ENCODE measurements at regions not wholly inside any gene's neighbourhood (a gene's known extent, or its start where the extent isn't known, plus 50 kb on each side); places are given as distances from the start of the nearest gene placed in this dataset.

DNA sequence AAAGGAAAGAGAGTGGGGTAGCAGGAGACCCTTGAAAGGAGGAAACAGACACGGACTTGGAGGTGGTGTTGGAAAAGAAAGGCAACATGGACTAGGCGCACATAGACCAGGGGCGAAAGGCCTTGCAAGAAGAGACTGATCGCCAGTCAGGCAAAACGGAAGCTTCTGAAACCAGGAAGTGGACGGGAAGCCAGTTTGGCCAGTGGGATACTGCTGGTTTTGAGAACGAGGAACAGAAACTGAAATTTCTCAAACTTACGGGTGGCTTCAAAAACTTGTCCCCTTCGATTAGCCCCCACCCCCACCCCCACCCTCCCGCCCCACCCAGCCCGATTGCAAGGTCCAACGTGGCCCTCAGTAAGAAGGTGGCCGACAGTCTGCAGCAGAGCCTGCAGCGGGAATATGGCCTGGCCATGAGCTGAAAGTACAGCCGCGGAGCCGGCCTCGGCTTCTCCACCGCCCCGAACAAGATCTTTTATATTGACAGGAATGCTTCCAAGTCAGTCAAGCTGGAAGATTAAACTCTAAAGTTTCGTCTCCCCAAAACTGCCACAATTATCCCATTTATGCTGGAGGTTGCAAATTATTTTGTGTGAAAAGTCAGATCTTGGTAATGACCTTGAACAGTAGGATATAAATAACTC lies 364.7 kb downstream of the BCAT1 start:
- Histone ChIP-seq H3K27ac (ENCODE audit: low read depth, low read length) (no peak overlapping the region), H3K36me3 (ENCODE audit: control insufficient read depth, insufficient read depth, low read length) (no peaks in the 10 kb centered on the region), H3K9me3 (ENCODE audit: control insufficient read depth, insufficient read depth, low read length) (no peaks in the 10 kb centered on the region), H3K9ac (ENCODE audit: low read depth, low read length) (no peak overlapping the region), H3K4me1 (ENCODE audit: control insufficient read depth, insufficient read depth, low read length) (no peaks in the 10 kb centered on the region), H3K4me3 (ENCODE audit: low read depth, low read length) (no peak overlapping the region), H3K27me3 (ENCODE audit: control insufficient read depth, insufficient read depth, low read length) (no peaks in the 10 kb centered on the region)

DNA sequence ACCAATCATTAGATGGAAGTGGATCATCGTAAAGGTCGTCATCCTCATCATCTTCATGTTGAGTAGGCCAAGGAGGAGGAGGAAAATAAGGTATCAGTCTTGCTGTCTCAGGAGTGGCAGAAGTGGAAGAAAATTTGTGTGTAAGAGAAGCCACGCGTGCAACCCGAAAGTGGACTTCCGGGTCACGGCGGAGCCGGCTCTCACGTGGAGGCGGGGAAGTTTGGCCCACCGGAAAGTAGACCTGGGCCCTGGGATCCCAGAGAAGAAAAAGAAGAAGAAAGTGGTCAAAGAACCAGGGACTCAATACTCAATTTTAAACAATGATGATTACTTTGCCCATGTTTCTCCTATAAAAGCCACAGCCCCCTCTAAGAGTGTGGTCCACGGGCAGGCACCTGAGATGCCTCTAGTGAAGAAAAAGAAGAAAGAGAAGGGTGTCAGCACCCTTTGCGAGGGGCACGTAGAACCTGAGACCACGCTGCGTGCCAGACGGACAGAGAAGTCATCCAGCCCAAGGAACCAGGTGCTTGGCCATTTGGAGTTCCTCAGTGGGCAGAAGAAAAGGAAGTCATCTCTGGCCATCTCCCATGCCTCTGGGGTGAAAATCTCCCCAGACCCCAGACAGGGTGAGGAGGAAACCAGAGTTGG lies 365.8 kb downstream of the BCAT1 start:
- Histone ChIP-seq H3K36me3 (ENCODE audit: control insufficient read depth, insufficient read depth, low read length) (no peaks in the 10 kb centered on the region), H3K27ac (ENCODE audit: low read depth, low read length) (no peak overlapping the region), H3K9me3 (ENCODE audit: control insufficient read depth, insufficient read depth, low read length) (no peaks in the 10 kb centered on the region), H3K9ac (ENCODE audit: low read depth, low read length) (no peak overlapping the region), H3K27me3 (ENCODE audit: control insufficient read depth, insufficient read depth, low read length) (no peaks in the 10 kb centered on the region), H3K4me1 (ENCODE audit: control insufficient read depth, insufficient read depth, low read length) (peaks cover 6% of the 10 kb centered on the region; the same call in 1 of the 2 replicates), H3K4me3 (ENCODE audit: low read depth, low read length) (no peak overlapping the region)

DNA sequence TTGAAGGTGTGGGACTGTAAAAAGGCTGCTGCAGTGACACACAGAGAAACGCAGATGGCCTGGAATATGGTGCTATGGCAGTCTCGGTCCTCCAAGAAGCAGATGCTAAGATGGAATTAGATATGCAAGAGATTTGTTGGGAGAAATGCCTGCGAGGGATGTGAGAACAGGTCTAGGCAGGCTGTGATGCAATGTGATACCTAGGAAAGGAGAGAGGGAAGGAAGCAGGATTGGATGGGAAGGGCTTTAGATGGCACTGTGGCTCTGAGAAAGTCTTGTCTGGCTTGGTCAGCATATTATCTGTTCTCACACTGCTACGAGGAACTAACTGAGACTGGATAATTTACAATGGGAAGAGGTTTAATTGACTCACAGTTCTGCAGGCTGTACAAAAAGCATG lies 374.4 kb downstream of the BCAT1 start:
- no peaks in the 10 kb centered on the region for H3K36me3 ChIP-seq (ENCODE audit: control insufficient read depth, insufficient read depth, low read length)
- H3K9ac ChIP-seq (ENCODE audit: low read depth, low read length): no peak overlapping the region
- H3K4me3 ChIP-seq (ENCODE audit: low read depth, low read length): no peak overlapping the region
- no peaks in the 10 kb centered on the region for H3K27me3 ChIP-seq (ENCODE audit: control insufficient read depth, insufficient read depth, low read length)
- H3K9me3 ChIP-seq (ENCODE audit: control insufficient read depth, insufficient read depth, low read length): no peaks in the 10 kb centered on the region
- no peak overlapping the region for H3K27ac ChIP-seq (ENCODE audit: low read depth, low read length)
- peaks cover 7% of the 10 kb centered on the region; the same call in 1 of the 2 replicates for H3K4me1 ChIP-seq (ENCODE audit: control insufficient read depth, insufficient read depth, low read length)

DNA sequence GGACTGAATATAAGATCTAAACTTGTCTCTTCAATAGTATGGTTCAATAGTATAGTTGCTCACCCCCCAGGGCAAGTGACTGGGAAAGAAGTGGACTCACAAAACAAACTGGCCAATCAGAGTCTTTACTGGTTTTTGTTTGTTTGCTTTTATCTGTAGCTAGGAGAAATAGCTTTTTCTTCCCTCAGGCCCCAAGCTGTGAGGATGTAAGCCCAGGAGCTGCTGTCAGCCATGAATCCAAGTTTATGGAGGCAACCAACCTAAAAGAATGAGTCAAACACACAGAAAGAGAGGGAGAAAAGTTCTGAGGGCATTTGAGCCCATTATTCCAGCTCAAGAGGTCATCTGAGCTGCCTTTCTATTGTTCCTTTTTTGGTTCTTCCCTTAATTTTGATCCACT lies 375.3 kb downstream of the BCAT1 start:
- no peak overlapping the region for H3K9ac ChIP-seq (ENCODE audit: low read depth, low read length)
- H3K27ac ChIP-seq (ENCODE audit: low read depth, low read length): no peak overlapping the region
- no peaks in the 10 kb centered on the region for H3K9me3 ChIP-seq (ENCODE audit: control insufficient read depth, insufficient read depth, low read length)
- H3K4me1 ChIP-seq (ENCODE audit: control insufficient read depth, insufficient read depth, low read length): peaks cover 6% of the 10 kb centered on the region; the same call in 1 of the 2 replicates
- H3K4me3 ChIP-seq (ENCODE audit: low read depth, low read length): no peak overlapping the region
- H3K36me3 ChIP-seq (ENCODE audit: control insufficient read depth, insufficient read depth, low read length): no peaks in the 10 kb centered on the region
- no peaks in the 10 kb centered on the region for H3K27me3 ChIP-seq (ENCODE audit: control insufficient read depth, insufficient read depth, low read length)

DNA sequence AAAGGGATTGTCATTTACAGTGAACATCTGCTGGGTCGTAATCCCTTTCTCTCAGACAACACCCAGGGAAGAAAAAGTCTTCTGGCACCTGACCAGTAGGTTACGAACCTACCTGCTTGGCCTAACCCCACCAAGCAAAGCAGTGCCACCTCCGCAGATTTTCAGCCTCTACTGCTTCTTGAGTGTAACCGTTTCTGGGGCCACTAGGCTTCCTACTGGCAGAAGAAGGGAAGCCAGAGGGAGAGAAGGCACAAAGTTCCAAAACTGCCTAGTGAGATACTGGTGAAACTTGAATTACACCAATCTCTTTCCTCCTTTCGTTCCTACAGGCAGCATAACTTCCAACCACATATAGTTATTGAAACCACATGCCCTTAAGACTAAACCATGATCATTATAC lies 383.6 kb downstream of the BCAT1 start:
- Histone ChIP-seq H3K36me3 (ENCODE audit: control insufficient read depth, insufficient read depth, low read length) (no peaks in the 10 kb centered on the region), H3K9me3 (ENCODE audit: control insufficient read depth, insufficient read depth, low read length) (no peaks in the 10 kb centered on the region), H3K4me3 (ENCODE audit: low read depth, low read length) (no peak overlapping the region), H3K4me1 (ENCODE audit: control insufficient read depth, insufficient read depth, low read length) (peaks cover 23% of the 10 kb centered on the region), H3K27ac (ENCODE audit: low read depth, low read length) (no peak overlapping the region), H3K9ac (ENCODE audit: low read depth, low read length) (no peak overlapping the region), H3K27me3 (ENCODE audit: control insufficient read depth, insufficient read depth, low read length) (peaks cover 46% of the 10 kb centered on the region)

DNA sequence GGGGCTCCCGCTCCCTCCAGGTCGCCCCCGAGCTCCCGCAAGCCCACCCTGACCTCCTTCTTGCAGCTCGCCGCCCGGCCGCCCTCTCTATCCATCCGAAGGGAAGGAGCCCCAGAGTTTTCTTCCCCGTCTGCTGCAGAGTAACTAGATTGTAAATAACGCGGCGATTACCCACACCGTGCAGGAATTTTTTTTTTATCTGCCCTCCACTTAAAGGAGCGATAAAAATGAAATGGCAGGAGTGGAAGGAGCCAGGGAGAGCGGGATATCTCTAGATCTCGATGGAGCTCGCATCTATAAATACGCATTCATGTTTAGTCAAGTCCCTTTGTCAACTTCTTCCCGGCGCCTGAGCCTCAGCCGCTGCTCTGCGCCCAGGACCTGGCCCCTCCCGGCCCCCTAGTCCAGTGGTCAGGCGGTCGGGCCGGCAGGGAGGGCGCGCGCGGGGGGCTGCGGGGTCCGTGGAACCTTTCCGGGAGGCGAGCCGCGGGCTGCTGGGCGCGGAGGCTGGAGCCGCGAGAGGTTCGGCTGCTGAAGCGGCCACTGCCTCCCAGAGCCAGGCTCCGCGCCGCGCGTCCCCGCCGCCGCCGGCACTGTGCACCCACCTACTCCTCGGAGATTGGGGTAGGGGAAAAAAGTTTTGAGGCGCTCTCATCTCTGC lies 386.0 kb downstream of the BCAT1 start:
- Histone ChIP-seq H3K27me3 (ENCODE audit: control insufficient read depth, insufficient read depth, low read length) (peaks cover 54% of the 10 kb centered on the region), H3K9me3 (ENCODE audit: control insufficient read depth, insufficient read depth, low read length) (no peaks in the 10 kb centered on the region), H3K27ac (ENCODE audit: low read depth, low read length) (peak overlapping the region; percentile 8), H3K4me3 (ENCODE audit: low read depth, low read length) (peak overlapping the region; percentile 85), H3K36me3 (ENCODE audit: control insufficient read depth, insufficient read depth, low read length) (no peaks in the 10 kb centered on the region), H3K4me1 (ENCODE audit: control insufficient read depth, insufficient read depth, low read length) (peaks cover 47% of the 10 kb centered on the region), H3K9ac (ENCODE audit: low read depth, low read length) (no peak overlapping the region)

DNA sequence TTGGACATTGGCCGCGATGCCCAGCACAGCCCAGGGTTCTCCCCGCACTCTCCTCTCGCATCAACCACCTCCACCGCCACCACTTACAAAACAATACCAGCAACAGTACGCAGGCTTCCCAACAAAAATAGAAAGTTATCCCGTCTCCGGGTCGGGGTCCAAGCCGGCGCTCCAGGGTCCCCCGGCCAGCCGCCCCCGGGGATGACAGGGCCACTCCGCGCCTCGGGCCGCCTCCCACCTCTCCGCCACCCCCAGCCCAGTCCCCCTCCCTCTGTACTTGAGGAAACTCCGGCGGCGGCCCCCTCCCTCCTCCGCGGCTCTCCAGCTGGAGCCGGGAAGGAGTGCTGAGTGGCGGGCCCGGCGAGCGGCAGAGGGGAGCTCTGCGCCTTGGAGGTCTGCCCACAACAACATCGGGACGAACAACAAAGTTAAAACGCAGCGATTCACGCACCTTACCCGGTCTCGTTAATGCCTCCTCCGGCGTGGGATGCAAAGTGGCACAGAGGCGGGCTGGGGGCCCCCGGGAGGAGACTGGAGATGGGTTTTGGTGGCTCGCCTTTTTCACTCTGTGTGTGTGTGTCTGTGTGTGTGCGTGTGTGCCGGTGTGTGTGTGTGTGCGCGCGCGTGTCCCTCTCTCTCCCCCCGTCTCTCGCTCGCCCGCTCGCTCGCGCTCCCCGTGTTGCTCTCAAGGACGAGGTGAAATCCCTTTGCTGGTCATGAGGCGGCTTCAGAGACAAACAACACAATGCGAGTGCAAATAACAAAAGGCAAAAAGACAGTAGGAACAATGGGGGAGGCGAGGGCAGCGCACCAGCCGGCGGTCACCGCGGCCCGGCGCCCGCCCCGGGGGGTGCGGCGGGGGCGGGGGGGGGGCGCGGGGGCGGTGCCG lies 386.8 kb downstream of the BCAT1 start:
- Histone ChIP-seq H3K27me3 (ENCODE audit: control insufficient read depth, insufficient read depth, low read length) (peaks cover 54% of the 10 kb centered on the region), H3K9ac (ENCODE audit: low read depth, low read length) (peak overlapping the region; percentile 70), H3K9me3 (ENCODE audit: control insufficient read depth, insufficient read depth, low read length) (no peaks in the 10 kb centered on the region), H3K4me1 (ENCODE audit: control insufficient read depth, insufficient read depth, low read length) (peaks cover 50% of the 10 kb centered on the region), H3K36me3 (ENCODE audit: control insufficient read depth, insufficient read depth, low read length) (no peaks in the 10 kb centered on the region), H3K27ac (ENCODE audit: low read depth, low read length) (peak overlapping the region; percentile 85), H3K4me3 (ENCODE audit: low read depth, low read length) (peak overlapping the region; percentile 85)

DNA sequence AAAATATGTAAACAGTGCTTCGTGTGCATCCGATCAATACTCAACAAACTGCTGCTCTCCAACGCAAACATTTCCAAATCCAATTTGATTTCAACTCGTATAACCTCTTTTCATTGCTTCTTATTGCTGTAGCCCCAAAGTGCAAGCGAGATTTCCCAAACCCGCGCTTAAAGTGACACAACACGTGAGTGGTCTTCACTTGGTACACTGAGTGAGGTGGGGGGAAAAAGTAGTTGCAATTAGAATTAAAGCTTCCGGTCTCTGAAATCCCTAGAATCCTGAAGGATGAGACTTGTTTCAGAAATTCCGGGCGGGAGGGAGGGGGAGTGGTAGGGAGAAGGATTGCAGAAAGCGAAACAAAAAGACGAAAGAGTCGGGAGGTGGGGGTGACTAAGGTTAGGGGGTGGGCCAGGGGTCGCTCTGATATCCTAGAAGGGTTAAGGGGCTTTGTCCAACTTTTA lies 387.5 kb downstream of the BCAT1 start:
- peak overlapping the region; percentile 85 for H3K4me3 ChIP-seq (ENCODE audit: low read depth, low read length)
- peaks cover 50% of the 10 kb centered on the region for H3K4me1 ChIP-seq (ENCODE audit: control insufficient read depth, insufficient read depth, low read length)
- H3K9ac ChIP-seq (ENCODE audit: low read depth, low read length): 0 out of 2 replicates have a peak overlapping the region, but pooled peaks have one; percentile 26
- peak overlapping the region; percentile 85 for H3K27ac ChIP-seq (ENCODE audit: low read depth, low read length)
- no peaks in the 10 kb centered on the region for H3K36me3 ChIP-seq (ENCODE audit: control insufficient read depth, insufficient read depth, low read length)
- peaks cover 53% of the 10 kb centered on the region for H3K27me3 ChIP-seq (ENCODE audit: control insufficient read depth, insufficient read depth, low read length)
- H3K9me3 ChIP-seq (ENCODE audit: control insufficient read depth, insufficient read depth, low read length): no peaks in the 10 kb centered on the region

DNA sequence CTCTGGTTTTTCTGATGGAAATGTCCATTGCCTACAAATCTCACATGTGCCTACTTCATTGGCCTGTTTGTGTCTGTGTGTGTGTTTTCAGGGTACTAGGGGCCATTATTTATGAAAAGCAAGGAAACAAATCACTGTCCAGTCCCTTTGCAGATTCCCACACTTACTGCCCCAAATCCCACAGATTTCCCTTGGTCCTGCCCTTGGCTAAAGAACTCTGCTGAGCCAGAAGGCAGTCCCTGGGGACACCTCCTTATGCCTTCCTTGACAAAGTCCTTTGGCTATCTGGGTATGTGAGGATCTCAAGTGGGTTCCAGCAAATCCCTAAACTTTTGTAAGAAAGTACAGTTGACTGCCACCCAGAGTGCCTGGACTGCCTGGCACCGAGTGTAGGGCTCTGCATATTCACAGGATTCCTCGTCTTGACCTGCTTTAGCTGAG lies 388.1 kb downstream of the BCAT1 start:
- H3K9ac ChIP-seq (ENCODE audit: low read depth, low read length): no peak overlapping the region
- H3K9me3 ChIP-seq (ENCODE audit: control insufficient read depth, insufficient read depth, low read length): no peaks in the 10 kb centered on the region
- H3K27me3 ChIP-seq (ENCODE audit: control insufficient read depth, insufficient read depth, low read length): peaks cover 47% of the 10 kb centered on the region
- peaks cover 50% of the 10 kb centered on the region for H3K4me1 ChIP-seq (ENCODE audit: control insufficient read depth, insufficient read depth, low read length)
- H3K27ac ChIP-seq (ENCODE audit: low read depth, low read length): no peak overlapping the region
- H3K4me3 ChIP-seq (ENCODE audit: low read depth, low read length): peak overlapping the region; percentile 85
- no peaks in the 10 kb centered on the region for H3K36me3 ChIP-seq (ENCODE audit: control insufficient read depth, insufficient read depth, low read length)

DNA sequence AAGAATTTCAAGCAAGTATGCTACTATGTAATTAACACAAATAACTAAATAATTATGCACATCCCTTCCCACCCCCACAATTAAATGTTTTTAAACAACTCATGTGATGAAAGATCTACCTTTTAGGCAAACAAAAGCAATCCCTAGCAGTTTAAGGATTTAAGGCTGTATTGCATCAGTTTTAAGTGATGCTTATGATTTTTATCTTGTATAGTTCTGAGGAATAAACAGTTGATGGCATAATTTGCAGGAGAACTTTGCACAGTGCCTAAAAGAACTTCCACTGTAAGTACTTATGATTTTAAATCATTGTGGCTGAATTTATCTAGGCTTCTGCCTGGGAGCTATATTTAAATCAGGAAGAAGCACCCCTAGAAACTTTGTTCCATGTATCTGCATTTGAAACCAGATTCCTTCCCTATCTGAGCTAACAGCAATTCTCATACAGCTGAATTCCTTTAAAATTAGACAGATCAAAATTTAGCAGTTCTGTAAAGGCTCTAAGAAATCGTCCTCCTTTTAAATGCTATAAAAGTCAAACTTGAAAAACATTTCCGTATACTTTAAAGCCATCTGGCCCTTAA lies 388.6 kb downstream of the BCAT1 start:
- no peaks in the 10 kb centered on the region for H3K36me3 ChIP-seq (ENCODE audit: control insufficient read depth, insufficient read depth, low read length)
- H3K9me3 ChIP-seq (ENCODE audit: control insufficient read depth, insufficient read depth, low read length): no peaks in the 10 kb centered on the region
- peaks cover 48% of the 10 kb centered on the region for H3K4me1 ChIP-seq (ENCODE audit: control insufficient read depth, insufficient read depth, low read length)
- peak overlapping the region; percentile 85; the same call in 1 of the 2 replicates for H3K4me3 ChIP-seq (ENCODE audit: low read depth, low read length)
- H3K27me3 ChIP-seq (ENCODE audit: control insufficient read depth, insufficient read depth, low read length): peaks cover 41% of the 10 kb centered on the region
- H3K27ac ChIP-seq (ENCODE audit: low read depth, low read length): no peak overlapping the region
- no peak overlapping the region for H3K9ac ChIP-seq (ENCODE audit: low read depth, low read length)

All from HUES48 (cell line).